ENCODE measurements at regions not wholly inside any gene's neighbourhood (a gene's known extent, or its start where the extent isn't known, plus 50 kb on each side); places are given as distances from the start of the nearest gene placed in this dataset.
"Not testable (repeated sequence)": the region's sequence is repeated elsewhere in the genome, so short reads cannot be mapped to it uniquely, and the experiment has no call there.

DNA sequence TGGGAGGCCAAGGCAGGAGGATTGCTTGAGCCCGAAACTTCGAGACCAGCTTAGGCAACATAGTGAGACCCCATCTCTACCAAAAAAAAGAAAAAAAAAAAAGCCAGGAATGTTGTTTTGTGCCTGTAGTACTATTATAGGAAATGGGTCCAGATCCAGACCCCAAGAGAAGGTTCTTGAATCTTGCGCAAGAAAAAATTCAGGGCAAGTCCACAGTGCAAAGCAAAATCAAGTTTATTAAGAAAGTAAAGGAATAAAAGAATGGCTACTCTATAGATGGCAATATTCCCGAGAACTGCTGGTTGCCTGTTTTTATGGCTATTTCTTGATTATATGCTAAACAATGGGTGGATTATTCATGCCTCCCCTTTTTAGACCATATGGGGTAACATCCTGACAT is 51.2 kb upstream of the RDX start:
- no peak for DNase-seq

DNA sequence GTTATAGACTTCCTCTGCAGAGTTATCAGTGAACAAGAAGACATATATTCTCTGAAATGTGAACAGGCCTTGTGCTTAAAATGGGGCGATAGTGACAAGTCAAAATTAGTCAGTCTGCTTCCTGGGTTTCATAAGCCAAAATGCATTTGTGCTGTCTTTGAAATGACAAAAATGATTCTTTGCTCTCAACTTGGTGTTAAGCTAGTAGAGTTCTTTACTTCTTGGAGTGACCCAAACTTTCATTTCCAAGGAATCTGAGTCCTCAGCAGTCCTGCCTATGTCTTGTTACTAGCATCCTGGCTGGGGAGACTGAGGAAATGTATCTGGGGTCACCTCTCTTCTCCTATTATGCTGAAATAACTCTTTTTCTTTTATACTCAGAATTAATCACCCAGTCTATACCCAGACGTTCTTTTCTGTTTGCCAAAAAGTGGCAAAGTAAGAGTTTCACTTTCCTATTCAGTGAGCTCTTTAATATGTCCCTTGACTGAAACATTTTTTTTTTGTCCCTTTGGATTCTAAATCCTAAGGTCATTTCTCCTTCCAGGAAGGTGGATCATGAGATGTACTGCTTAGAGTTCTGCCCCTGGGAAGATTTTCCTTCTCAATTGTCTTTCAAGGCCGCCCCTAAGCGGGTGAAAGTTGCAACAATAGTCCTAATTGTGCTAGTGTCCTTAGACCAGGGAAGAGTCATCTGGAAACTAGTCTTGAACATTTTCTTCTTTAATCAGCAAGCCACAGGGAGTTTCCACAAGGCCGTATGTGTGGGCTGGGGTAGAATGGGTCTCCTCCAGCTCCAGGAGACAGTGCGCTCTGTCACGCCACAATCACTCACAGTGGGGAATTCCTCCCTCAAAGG is 53.0 kb upstream of the RDX start:
- DNase-seq, result peak; percentile 82

DNA sequence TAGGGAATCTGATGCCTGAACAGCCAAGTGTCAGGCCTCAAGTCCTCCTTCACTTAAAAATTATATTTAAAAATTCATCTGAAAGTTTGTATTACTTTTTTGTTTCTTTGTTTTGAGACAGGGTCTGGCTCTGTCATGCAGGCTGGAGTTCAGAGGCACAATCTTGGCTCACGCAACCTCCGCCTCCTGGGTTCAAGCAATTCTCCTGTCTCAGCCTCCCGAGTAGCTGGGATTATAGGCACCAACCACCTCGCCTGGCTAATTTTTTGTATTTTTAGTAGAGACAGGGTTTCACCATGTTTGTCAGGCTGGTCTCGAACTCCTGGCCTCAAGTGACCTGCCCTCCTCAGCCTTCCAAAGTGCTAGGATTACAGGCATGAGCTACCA is 53.6 kb upstream of the RDX start:
- DNase-seq, result not testable (repeated sequence)

DNA sequence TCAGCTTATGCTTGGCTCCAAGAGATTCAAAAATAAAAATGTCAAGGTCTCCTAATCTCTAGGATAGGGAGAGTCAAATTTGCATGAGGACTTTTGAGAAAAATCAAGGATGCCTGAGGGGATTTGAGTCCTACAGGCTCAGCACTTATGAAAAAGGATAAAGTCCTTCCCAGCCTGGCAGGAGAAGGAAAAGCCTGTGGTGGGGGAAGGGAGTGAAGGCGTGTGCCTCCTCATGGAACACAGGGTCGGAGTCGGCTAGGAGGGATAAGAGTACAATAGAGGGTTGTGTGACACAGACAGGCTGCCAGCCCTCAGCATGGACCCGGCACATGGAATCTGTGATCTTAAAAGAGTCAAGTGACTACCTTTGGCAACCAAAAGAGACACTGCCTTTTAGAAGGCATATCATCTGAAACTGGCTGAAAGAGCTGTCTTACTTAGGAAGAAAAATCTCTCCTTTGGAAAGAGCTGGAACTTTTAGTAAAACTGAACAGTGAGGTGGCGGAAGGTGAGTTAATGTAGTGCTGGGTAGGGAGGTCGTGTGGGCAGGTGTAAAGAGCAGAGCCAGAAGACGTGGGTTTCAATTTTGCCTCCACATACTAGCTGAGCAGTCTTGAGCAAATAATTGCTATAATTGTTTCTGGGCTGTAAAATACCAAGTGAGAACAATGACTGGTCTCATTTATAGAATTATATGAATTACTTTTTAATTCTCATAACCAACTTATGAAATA is 58.8 kb upstream of the RDX start:
- DNase-seq, result no peak

DNA sequence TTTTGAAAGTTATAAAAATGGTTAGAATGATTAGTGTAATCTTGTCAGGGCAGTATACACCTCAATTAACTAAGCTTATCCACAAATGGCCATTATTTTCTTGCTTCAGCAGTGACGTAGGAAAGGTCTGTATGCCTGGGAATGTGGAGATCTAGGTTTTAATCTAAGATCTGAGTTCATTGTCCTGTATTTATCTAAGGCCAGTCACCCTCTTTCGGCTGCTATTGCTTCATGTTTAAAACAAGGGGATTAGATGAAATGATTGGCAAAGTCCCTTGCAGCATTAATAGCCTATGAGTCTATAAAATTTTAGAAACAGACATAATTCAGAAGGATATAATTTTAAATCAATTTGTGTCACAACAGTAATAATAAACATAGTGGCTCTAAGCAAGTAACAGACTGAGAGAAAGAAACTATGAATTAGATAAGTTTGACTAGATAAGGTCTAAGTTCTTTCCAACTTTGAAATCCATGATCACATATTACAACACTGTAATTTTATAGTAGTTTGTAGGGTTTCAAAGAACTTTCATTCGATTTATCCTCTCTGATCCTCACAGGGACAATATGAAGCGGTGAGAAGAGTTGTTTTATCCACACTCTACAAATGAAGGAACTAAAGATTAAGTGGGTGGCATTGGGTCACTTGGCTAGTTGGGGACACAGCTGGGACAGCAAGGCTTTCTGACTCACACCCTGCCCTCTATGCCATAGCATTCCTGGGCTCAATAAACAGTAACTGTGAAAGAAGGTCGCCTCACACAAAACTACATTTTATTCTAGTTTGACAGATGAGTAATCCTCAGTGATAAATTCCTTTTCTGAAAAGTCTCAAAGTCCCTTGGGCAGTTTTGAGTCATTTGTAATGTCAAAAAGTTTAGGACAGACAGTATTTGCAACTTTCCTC is 60.6 kb upstream of the RDX start:
- DNase-seq, result no peak

DNA sequence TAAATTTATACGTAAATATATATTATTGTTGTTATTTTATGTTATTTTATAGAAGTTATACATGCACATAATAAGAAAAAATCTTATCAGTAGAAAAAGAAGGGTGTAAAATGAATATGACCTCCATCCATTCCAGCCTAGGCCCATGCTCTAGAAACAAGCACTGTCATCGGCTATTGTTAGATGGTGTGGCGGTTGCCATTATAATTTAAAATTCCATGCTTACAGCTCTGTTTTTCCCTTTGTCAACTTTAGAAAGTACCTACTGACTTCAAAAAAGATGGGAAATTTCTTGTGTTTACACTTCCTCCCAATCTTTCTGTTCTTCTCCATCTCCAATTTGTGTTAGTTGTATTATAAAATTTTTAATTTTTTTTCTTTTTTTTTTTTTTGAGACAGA is 61.9 kb upstream of the RDX start:
- DNase-seq, result no peak

DNA sequence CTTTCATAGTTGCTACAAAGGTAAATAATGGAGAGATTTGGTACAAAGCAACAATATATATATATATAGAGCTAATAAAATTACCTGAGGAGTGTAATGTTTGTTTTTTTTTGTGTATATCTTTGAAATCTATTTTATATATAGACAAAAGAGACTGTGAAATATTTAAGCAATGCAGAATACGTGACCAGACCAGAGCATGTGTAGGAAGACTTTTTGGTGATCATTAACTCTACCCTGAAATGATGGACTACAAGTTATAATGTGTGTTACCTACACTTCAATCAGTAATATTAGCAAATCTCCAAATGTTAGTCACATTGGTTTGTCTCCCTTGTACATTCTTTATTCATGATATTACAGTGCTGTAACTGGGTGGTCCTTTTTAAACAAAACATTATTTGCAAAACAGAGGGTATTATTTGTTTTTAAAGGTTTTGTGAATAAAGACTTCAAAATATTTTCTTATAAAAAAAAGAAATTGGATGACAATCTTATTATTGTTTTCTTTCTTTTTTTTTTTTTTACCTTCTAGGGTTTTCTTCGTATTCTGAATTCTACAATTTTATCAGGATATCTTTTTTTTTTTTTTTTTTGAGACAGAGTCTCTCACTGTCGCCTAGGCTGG is 64.5 kb upstream of the RDX start:
- DNase-seq, result not testable (repeated sequence)

DNA sequence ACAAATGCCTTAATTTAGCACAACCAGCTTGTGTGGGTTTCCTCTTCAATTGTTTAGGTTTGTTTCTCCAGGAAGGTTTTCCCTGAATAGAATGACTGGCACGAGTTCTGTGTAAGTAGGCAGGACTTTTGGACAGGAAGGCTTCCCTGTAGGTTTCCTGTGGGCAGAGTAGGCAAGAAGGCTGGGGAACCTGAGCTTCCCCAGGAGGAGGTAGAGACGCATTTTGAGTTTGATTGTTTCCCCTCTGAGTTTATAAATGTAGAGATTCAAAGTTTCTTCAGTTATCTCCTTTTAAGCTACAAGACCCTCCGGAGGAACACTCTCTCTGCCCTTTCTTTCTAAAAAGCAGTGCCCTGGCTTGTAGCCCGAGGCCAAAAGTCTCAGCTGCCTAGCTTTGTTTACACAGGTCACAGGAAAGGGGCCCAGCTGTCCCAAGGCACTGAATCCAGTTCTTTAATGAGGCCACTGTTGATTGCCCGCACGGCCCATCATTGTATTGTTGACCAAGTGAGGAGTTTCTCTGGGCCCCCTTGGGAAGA is 66.6 kb upstream of the RDX start:
- DNase-seq, result no peak

DNA sequence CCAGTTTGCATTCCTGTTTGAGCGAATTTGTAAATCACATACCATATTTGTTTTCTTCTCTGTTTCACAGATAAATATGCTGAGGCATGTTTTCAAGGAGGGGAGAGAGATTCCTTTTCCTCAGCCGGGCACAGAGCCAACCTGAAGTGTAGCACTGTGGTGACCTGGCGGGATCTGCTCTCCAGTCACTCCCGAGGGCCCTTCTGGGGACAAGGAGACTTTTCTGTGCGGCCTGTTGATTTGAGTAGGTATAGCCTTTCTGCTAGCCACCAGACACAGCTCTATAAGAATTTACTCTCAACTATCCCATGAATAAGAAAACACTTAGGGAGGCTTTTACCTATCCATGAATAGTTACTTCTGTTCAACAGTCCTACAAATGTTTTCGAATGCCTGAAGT is 63.5 kb upstream of the FDX1 start:
- DNase-seq, result no peak

DNA sequence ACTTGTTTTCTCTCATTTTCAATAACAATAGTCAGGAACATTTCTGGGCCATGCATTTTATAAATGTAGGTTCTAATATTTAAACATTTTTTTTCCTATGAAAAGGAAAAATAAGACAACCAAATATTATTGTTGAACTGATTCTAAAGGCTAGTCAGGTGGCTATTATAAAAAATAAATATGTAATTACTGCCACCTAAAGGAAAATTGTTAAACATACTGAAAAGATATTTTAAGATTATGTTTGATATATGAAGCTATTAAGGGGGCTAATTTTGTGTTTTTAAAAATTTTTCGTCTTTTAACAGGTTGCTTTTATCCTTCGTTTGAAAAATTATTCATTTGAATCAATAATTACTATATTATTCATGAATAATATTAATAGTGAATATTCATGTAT is 62.2 kb upstream of the FDX1 start:
- DNase-seq, result no peak

DNA sequence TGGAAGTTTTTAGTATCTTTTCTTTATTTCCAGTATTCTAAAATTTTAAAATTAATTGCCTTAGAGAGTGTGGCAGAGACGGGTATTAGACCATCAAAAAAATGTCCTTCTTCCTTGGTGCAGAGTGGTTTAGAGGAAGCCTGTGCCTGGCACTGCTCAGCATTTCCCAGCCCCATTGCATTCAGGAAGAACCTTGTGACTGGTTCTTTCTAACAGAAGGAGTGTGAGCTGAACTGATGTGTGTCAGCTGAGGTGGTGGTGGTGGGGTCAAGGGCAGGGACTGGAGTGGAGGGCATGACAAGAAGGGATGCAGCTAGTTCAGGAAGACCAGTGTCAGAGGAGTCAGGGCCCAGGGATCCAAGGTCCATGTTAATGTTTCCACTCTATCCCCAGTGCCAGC is 58.7 kb upstream of the FDX1 start:
- DNase-seq, result no peak

DNA sequence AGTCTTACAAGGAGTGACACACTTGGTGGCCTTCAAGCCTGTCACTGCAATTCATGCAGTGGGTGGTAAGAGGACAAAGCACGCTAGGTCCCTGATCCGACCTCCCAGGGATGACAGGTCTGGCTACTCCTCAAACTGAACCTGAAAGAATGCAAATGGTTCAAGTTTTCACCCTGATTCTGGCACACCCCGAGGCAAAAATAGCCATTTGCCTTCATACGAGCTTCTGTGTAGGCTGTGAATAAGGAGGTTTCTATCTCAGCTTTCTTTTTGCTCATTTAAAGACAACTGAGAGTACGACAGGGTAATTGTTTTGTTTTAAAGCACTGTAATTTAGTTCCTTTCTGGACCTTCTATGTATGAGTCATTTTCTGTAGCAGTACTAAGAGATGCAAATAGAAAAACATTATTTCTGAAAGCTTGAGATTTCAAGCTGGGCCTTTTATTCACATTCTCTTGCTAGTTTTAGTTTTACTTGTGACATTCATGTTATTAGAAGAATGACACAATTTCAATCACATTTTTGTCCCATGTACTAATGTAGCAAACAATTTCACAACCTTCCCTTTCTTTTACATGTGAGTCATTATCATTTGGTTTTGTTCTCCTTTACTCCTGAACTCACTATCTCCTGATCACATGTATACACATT is 56.6 kb upstream of the FDX1 start:
- peak; percentile 29 for DNase-seq

DNA sequence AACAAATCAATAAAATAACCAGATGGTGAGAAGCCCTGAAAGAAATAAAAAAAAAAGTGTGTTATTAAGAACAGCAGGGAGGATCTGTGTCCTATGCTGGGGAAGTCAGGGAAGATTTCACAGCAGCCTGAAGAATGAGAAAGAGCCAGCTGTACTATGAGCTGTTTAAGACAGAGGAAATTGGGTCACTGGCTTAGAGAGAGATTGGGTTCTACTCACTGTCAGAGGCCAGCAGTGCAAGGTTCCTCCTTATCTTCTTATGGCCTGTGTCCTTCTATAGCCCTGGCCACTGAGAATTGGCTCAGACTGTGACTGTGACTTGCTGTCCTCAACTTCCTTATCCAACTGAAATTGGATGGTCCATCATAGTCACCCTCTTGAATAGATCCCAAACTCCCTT is 54.8 kb upstream of the FDX1 start:
- DNase-seq, result no peak

DNA sequence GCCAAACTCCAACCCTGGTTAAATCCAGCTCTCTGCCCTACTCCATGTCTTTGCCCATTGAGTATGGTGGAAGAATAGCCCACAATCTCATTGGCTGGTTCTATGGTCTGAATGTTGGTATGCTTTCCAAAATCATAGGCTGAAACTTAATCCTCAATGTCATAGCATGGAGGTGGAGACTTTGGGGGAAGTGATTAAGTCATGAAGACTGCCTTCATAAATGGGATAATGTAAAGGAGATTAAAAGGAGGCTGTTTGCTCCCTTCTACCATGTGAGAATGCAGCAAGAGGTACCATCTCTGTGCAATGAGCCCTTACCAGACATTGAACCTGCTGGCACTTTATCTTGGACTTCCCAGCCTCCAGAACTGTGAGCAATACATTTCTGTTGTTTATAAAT is 54.4 kb upstream of the FDX1 start:
- no peak for DNase-seq

DNA sequence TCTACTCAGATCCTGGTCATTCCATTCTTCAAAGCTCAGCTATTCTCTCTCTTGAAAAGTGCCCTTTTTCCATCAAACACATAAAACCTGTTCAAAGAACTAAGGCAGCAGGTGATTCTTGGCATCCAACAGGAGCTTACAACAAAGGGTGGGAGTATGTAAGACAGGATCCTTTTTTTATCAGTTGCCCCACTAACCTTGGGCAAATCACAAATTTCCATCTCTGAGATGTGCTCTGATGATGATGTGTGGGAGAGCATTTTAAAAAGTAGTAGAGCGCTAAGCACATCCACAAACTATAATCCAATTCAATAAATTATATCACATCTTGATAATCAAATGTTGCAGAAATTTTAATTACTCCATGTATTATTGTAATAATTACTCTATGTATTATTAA is 53.7 kb upstream of the FDX1 start:
- no peak for DNase-seq

DNA sequence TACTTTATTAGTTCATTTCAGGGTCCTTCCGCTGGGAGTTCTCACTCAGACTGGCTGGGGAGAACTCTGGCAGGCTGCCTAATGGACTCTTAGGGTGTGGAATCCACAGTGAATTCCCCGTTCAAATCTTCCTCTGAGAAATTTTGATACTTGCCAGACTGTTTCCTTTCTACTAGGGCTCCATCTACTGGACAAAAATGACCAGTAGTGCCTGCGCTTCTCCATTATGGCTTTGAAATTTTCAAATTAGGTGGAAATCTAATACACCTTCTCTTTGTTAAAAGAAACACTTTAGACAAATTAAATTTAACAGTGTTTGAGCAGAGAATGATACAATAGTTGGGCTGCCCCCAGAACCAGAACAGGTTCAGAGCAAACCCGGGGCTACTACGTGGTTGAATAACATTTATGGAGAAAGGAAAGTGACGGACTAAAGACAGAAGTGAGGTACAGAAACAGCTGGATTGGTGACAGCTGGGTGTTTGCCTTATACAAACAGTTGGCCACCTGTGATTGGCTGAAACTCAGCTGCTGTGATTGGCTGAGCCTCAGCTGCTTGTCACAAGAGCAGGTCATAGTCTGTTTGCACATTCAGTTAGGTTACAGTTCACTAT is 52.9 kb upstream of the FDX1 start:
- peak; percentile 13 for DNase-seq

DNA sequence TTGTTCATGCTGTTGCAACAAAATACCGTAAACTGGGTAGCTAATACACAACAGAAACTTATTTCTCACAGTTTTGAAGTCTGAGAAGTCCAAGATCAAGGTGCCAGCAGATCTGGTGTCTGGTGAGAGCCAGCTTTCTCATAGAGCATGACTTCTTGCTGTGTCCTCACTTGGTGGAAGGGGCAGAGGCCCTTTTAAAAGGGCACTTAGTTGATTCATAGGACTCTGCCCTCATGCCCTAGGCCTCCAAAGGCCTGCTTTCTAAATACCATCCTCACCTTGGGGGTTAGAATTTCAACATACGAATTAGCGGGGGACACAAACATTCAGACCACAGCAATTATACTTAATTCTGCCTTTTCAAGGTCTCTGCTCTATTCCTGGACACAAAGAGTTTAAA is 52.3 kb upstream of the FDX1 start:
- DNase-seq, result no peak

DNA sequence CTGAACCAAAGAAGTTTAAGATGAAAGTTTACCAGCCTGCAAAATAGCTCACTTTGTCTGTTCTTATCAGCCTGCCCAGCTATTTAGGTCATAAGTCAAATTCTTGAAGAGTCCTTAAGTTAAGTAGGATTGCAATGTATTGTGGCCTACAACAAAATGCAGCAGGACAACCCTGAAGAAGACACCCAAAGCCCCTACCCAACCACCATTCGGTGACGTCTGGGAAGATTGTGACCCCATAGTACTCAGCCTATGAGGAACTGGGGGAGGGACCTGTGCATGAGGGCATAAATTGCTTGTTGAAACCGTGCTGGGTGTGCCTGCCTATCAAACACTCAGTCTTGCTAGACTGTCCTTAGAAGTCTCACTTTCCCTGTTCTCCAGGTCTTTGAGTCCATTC is 50.5 kb upstream of the FDX1 start:
- DNase-seq, result no peak

DNA sequence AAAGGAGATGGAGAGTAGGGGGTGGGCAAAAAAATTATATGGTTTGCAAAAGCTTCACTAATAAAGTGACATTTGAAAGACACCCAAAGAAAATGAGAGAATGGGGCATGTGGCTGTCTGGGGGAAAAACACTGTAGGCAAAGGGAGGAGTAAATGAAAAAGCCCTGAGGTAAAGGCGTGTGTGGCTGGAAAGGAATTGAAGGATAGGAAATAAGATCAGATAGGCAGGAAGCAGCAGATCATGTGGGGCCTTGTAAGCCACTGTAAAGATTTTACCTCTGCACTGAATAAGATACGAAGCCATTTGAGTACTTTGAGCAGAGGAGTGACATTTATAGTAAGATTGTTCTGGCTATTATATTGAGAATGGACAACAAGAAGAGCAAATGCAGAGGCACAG is 49.8 kb upstream of the FDX1 start:
- DNase-seq, result no peak

Data from stimulated activated CD4-positive, alpha-beta T cell treated with anti-CD3 and anti-CD28 coated beads, Interleukin-1b, Interleukin-23, amount 100 ng/mL, for 48 hours (primary cell).